ENCODE measurements at regions not wholly inside any gene's neighbourhood (a gene's known extent, or its start where the extent isn't known, plus 50 kb on each side); places are given as distances from the start of the nearest gene placed in this dataset.

GRCh38 chr1:230504310-230504709 lies 78.2 kb upstream of the PGBD5 start:
- no TSS peak for BruUV-seq (replicated peaks)
- no peak for TF ChIP-seq CTCF (IDR thresholded peaks at IDR 0.05; ENCODE audit: unreplicated experiment)
- peaks cover 4% of the 10 kb centered on the region for H3K36me3 Mint-ChIP-seq (ENCODE audit: insufficient read depth, unreplicated experiment)
- no peak overlapping the region for H3K4me3 Mint-ChIP-seq (ENCODE audit: low read depth, unreplicated experiment)
- peaks cover 29% of the 10 kb centered on the region for H3K4me1 Mint-ChIP-seq (ENCODE audit: low read depth, unreplicated experiment)
- no peaks in the 10 kb centered on the region for H3K27me3 Mint-ChIP-seq (ENCODE audit: unreplicated experiment)
- intact Hi-C loops (cut with micrococcal nuclease; ENCODE audit: unreplicated experiment) = no loop called here
- no peak overlapping the region for H3K27ac Mint-ChIP-seq (ENCODE audit: unreplicated experiment)
- CTCF ChIA-PET = no interaction called here
- no peak for DNase-seq
- H3K9me3 Mint-ChIP-seq (ENCODE audit: low read depth, unreplicated experiment) = peaks cover 7% of the 10 kb centered on the region

- Mint-ChIP-seq H3K36me3 (ENCODE audit: insufficient read depth, unreplicated experiment) (peaks cover 4% of the 10 kb centered on the region), H3K4me1 (ENCODE audit: low read depth, unreplicated experiment) (peaks cover 29% of the 10 kb centered on the region), H3K27me3 (ENCODE audit: unreplicated experiment) (no peaks in the 10 kb centered on the region), H3K4me3 (ENCODE audit: low read depth, unreplicated experiment) (no peak overlapping the region), H3K9me3 (ENCODE audit: low read depth, unreplicated experiment) (peaks cover 5% of the 10 kb centered on the region), H3K27ac (ENCODE audit: unreplicated experiment) (no peak overlapping the region)
- TF ChIP-seq CTCF (IDR thresholded peaks at IDR 0.05; ENCODE audit: unreplicated experiment) = no peak
- no TSS peak for BruUV-seq (replicated peaks)
- intact Hi-C loops (cut with micrococcal nuclease; ENCODE audit: unreplicated experiment) = no loop called here
- no peak for DNase-seq
- CTCF ChIA-PET = no interaction called here
These were observed 77.6 kb upstream of the PGBD5 start for GRCh38 chr1:230503726-230504125.

GRCh38 chr1:230502996-230503395 lies 76.9 kb upstream of the PGBD5 start:
- TF ChIP-seq CTCF (IDR thresholded peaks at IDR 0.05; ENCODE audit: unreplicated experiment) = no peak
- no peaks in the 10 kb centered on the region for H3K27me3 Mint-ChIP-seq (ENCODE audit: unreplicated experiment)
- intact Hi-C loops (cut with micrococcal nuclease; ENCODE audit: unreplicated experiment) = no loop called here
- CTCF ChIA-PET = no interaction called here
- DNase-seq = no peak
- BruUV-seq (replicated peaks) = no TSS peak
- H3K9me3 Mint-ChIP-seq (ENCODE audit: low read depth, unreplicated experiment) = peaks cover 5% of the 10 kb centered on the region
- no peak overlapping the region for H3K27ac Mint-ChIP-seq (ENCODE audit: unreplicated experiment)
- H3K4me1 Mint-ChIP-seq (ENCODE audit: low read depth, unreplicated experiment) = peaks cover 31% of the 10 kb centered on the region
- no peak overlapping the region for H3K4me3 Mint-ChIP-seq (ENCODE audit: low read depth, unreplicated experiment)
- H3K36me3 Mint-ChIP-seq (ENCODE audit: insufficient read depth, unreplicated experiment) = peaks cover 4% of the 10 kb centered on the region

GRCh38 chr1:230502306-230502705 lies 76.2 kb upstream of the PGBD5 start:
- Mint-ChIP-seq H3K27me3 (ENCODE audit: unreplicated experiment) (no peaks in the 10 kb centered on the region), H3K36me3 (ENCODE audit: insufficient read depth, unreplicated experiment) (no peaks in the 10 kb centered on the region), H3K27ac (ENCODE audit: unreplicated experiment) (no peak overlapping the region), H3K9me3 (ENCODE audit: low read depth, unreplicated experiment) (peaks cover 5% of the 10 kb centered on the region), H3K4me1 (ENCODE audit: low read depth, unreplicated experiment) (peaks cover 25% of the 10 kb centered on the region), H3K4me3 (ENCODE audit: low read depth, unreplicated experiment) (no peak overlapping the region)
- intact Hi-C loops (cut with micrococcal nuclease; ENCODE audit: unreplicated experiment) = no loop called here
- no peak for DNase-seq
- BruUV-seq (replicated peaks) = no TSS peak
- CTCF ChIA-PET = no interaction called here
- no peak for TF ChIP-seq CTCF (IDR thresholded peaks at IDR 0.05; ENCODE audit: unreplicated experiment)

GRCh38 chr1:230501849-230502248 lies 75.7 kb upstream of the PGBD5 start:
- H3K4me1 Mint-ChIP-seq (ENCODE audit: low read depth, unreplicated experiment) = peaks cover 20% of the 10 kb centered on the region
- H3K4me3 Mint-ChIP-seq (ENCODE audit: low read depth, unreplicated experiment) = no peak overlapping the region
- TF ChIP-seq CTCF (IDR thresholded peaks at IDR 0.05; ENCODE audit: unreplicated experiment) = no peak
- BruUV-seq (replicated peaks) = no TSS peak
- H3K27me3 Mint-ChIP-seq (ENCODE audit: unreplicated experiment) = no peaks in the 10 kb centered on the region
- CTCF ChIA-PET = no interaction called here
- H3K9me3 Mint-ChIP-seq (ENCODE audit: low read depth, unreplicated experiment) = peaks cover 5% of the 10 kb centered on the region
- intact Hi-C loops (cut with micrococcal nuclease; ENCODE audit: unreplicated experiment) = no loop called here
- peak; percentile 33 for DNase-seq
- no peaks in the 10 kb centered on the region for H3K36me3 Mint-ChIP-seq (ENCODE audit: insufficient read depth, unreplicated experiment)
- H3K27ac Mint-ChIP-seq (ENCODE audit: unreplicated experiment) = peak overlapping the region; percentile 12

Data from Calu3 (cell line).